SK-N-MC (cell line): ENCODE measurements at regions not wholly inside any gene's neighbourhood (a gene's known extent, or its start where the extent isn't known, plus 50 kb on each side); places are given as distances from the start of the nearest gene placed in this dataset.

Experiments
- EZH2 ChIP-seq: fragments of 200-600 bp; sonication (generic); IDR thresholded peaks from one replicate; pipeline ENCODE4 v1.6.1; 2017; ENCODE audit warnings: antibody characterized with exemption
- FOXP2 ChIP-seq: optimal IDR thresholded peaks from 2 replicates; pipeline ENCODE3; 2011; ENCODE audit warnings: mild to moderate bottlenecking, moderate library complexity; ENCODE audit not compliant: insufficient read depth; ENCODE audit errors: extremely low read length, control extremely low read depth
- POLR2AphosphoS5 ChIP-seq: IDR thresholded peaks from 2 replicates; pipeline ENCODE4 v1.6.1; 2012; ENCODE audit warnings: mild to moderate bottlenecking, low read depth, low read length, borderline replicate concordance

DNA sequence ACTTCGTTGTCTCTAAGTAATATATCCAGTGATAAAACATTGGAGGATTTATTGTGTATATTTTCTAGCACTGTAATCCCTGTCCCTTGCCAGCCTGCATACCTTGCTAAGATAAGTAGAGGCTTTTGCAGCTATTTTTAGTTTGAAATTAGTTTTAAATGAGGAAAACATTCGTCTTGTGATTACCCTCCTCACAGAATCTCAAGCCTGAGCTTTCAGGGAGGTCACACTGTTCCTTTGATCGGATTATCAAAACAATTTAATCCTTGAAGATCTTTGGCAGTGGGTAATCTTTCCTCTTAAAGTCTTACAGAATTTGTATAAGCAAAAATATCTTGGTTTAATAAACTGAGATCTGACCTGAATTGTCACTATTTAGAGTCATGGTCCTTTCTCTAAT lies 897.0 kb upstream of the CELF2 start:
- TF ChIP-seq EZH2 (no peak), POLR2AphosphoS5 (no peak), FOXP2 (no peak)
